HL-60/S4 treated with retinoic acid at 250 ng/mL for 4 days and 3 days (cell line): ENCODE measurements at regions not wholly inside any gene's neighbourhood (a gene's known extent, or its start where the extent isn't known, plus 50 kb on each side); places are given as distances from the start of the nearest gene placed in this dataset.
"Not testable (repeated sequence)": the region's sequence is repeated elsewhere in the genome, so short reads cannot be mapped to it uniquely, and the experiment has no call there.

ENCODE experiments used
- in situ Hi-C: fragments of 300-500 bp; cut with MboI; formaldehyde crosslinking; loops from 2 replicates; pipeline ENCODE4 v1.7.0; 2022; ENCODE audit warnings: low sequenced_read_pairs

- in situ Hi-C loops = not testable (repeated sequence)
Observed at GRCh38 chr5:164251781-164252180, 746.4 kb downstream of the MAT2B start.

DNA sequence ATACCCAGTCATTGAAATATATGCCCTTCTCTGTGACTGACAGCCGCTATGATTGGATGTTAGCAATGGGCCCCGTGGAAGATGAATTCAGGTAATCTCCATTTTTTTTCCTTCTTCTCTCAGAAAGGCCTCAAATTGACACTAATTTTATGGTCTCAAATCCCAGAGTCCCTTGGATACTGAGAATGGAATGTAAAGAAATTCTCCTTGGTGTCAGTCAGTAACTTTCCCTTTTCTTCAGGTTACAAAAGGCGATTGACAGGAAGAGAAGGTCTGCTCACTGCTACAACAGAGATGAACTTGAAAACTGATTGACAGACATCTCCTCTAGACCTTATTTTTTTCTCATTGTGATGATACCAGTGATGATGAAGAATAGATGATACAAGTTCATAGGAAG is 748.3 kb downstream of the MAT2B start:
- in situ Hi-C loops = no loop called here

GRCh38 chr5:164255598-164256213 is 750.3 kb downstream of the MAT2B start:
- in situ Hi-C loops = no loop called here

DNA sequence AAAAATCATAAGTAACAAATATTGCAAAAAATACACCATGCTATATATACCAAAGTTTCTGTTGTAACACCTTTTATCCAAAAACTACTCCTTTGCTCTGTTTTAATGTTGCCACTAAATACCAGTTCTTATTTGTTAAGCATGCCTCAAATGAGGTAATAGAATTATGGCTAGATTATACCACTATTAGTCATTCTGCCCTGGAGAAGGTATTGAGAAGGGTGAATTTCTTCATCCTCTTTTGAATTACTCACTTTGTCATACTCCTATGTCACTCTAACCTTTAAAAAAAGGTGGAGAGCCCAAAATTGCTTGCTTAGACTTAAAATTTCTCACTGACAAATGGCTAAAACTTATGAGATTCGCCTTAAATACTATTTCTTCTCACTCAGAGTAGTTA is 750.9 kb downstream of the MAT2B start:
- in situ Hi-C loops = no loop called here

GRCh38 chr5:164256954-164257353 is 751.5 kb downstream of the MAT2B start:
- in situ Hi-C loops = no loop called here

DNA sequence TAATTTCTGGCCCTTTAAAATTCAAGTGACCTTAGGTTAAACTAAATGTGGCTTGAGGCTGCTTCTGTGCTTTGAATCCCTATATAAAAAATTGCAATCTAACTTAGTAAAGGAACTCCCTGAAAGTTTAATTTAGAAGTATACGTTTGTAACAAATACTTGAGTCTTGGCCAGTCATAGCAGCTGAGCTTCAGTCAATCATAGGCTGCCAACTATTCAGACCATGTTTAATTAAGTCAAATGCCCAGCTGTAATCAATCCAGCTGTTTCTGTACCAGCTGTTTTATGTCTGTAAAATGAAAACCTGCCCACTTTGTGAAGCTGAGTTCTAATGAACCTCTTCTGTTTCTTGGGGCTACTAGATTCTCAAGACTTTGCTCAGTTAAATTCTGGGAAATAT is 760.1 kb downstream of the MAT2B start:
- in situ Hi-C loops = no loop called here

- in situ Hi-C loops = no loop called here
Observed at GRCh38 chr5:164266571-164266970, 761.2 kb downstream of the MAT2B start.

DNA sequence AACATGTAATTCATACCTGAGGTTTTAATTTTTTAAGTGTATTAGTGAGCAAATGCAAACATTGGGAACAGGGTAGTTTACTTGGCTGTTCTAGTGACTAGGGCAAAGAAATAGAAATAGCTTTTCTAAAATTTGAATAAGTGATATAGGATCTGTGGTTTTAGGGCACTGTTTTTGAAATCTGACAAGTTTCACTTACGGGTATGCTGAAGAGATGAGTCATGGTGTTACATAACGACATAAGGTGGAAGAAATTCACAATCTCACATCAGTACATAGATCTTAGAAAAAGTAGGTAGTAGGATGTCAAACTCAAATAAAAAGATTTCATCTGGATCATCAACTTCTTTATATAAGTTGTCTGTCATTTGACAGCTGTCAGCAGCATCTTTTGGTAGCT is 772.3 kb downstream of the MAT2B start:
- in situ Hi-C loops = no loop called here

DNA sequence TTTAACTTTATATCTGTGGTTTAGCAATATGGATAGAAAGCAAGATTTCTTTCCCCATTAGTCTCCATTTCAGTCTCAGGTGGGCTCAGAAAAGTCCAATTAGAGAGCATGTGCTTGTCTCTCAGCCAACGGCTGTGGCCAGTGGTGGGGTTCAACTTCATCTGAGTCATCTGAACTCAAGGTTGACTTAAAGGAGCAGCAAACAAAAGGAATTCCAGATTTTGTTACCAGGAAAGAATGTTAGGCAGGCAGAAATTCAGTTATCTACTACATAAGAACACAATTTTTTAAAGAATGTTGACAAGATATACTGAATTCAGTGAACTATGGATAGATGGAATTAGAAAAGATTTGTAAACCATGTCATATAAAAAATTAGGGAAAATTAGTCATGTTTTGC is 784.1 kb downstream of the MAT2B start:
- in situ Hi-C loops = no loop called here

DNA sequence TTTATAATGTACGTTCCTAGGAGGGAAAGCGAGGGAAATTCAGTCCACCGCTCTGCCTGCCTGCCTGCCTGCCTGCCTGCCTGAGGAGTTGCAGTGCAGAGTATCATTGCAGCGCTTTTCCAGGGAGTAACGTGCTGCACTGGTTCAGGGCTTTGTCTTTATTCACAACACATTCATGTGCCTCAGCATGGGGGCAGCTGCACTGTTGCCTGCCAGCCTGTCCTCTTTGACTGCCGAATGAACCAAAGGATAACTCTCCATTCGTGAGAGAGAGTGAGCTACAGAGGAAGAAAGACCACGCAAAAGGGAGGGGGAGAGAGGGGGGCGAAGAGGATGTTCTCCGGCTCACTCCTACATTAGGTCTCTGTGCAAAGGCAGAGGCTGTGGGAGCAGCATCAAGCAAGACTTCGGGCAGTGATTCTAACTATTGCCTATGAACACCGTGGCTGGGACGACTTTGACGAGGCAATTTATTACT is 791.2 kb downstream of the MAT2B start:
- in situ Hi-C loops = no loop called here

DNA sequence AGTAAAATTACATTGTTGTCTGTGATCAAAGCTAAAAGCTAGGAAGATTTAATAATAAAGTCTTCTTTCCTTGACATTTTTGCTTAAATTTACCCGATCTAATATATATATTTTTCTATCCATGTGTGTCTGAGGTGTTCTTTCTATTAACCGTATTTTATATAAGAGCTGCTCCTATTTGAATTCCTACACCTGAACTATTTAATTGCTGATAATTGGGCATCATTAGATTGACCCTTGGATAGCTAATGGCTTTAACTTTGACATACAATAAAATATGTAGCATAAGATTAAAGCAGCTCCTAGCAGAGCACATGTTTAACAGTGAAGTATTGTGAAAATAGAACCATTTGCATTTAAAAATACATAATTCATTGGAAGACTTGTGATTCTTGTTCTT is 792.7 kb downstream of the MAT2B start:
- in situ Hi-C loops = no loop called here

GRCh38 chr5:164300295-164300694 is 794.9 kb downstream of the MAT2B start:
- in situ Hi-C loops = no loop called here

DNA sequence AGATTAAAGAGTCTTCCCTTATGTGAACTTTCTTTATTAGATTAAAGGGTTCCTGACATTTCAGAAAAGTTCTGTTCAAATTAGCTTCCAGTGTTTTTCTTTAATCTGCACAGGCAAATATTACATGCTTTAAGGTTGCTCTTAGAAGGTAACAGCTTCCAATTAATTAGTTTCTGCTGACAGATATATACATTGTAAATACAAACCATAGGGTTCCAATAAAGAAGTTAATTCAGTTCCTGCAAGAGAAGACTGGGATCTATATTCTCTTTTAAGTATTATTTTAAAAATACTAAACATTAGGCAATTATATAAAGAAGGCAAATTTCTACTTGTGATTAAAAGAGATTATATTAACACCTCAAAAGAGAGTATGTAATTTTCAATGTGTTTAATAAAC is 795.7 kb downstream of the MAT2B start:
- in situ Hi-C loops = no loop called here

- in situ Hi-C loops = no loop called here
Observed at GRCh38 chr5:164301708-164302107, 796.3 kb downstream of the MAT2B start.

DNA sequence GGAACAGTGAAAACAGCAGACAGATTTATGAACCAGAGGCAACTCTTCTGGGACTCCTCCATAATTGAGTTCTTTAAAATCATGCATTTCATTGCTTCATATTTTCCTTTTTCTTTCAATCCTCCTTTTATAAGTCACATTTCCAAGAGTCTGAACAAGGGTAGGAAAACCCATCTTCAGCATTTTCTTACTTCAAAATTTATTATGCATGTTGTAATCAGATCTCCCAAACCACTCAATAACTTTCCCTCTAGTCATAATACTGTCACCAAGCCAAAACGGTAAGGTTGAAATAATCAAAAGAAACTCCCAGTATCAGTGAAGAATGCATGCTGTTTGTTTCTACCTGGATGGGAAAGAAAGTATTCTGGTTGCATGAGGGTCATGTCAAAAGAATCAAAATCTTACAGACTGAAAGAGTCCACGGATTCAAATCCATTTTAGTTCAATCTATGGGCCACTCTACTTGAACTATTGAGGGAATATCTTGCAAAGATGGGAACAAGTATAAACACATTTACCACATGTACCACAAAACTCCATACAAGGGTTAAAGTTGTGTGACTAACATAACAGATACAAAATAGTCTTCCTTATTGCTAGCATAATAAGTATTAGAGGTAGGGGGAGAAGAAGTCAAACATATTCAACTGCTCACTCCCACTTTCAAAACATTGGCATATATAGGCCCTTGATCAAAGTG is 797.3 kb downstream of the MAT2B start:
- in situ Hi-C loops = no loop called here

- in situ Hi-C loops = no loop called here
Observed at GRCh38 chr5:164303646-164304215, 798.3 kb downstream of the MAT2B start.

DNA sequence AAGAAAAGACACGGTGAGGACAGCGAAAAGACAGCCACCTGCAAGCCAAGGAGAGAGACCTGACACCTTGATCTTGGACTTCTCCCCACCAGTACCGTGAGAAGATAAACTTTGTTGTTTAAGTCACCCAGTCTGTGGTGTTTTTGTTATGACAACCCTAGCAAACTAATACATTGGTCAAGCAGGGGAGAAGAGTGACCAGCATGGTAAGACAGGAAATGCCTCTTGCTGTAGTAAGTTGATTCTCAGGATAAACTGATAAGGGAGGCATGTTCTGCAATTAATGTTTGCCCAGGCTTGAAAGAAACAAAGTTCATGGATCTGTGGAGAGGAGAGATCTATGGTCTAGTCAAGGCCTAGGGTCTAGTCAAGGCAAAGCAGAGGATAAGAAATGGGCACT is 801.2 kb downstream of the MAT2B start:
- in situ Hi-C loops = no loop called here

DNA sequence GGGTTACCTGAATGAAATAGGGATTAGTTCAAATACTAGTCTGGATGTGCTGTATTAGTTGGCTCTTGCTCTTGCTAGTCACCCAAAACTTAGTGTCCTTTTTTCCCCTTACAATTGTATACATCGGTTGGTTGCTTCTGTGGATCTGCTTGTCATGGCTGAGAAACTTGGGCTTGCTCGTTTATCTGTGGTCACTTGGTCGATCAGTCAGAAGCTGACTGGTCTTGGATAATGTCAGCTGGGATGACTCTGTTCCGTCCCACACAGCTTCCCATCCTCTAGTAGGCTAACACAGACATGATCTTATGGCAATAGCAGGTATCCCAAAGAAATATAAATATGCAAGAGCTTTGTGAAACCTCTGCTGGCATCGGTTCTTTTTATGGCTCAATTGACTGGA is 807.4 kb downstream of the MAT2B start:
- in situ Hi-C loops = no loop called here

DNA sequence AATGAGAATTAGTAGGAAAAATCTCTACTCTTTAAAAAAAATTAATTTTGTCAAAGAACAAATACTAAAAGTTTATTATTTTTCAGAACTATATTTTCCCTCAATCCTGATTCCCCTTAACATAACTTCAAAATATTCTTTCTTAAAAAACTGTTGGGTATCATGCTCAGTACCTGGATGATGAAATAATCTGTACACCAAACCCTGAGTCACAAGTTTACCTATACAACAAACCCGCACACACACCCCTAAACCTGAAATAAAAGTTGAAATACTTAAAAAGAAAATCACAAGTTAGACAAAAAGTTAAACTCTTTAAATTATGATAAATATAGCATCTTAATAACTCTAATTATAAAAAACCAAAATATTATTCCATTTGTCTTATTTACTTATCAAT is 812.3 kb downstream of the MAT2B start:
- in situ Hi-C loops = no loop called here

DNA sequence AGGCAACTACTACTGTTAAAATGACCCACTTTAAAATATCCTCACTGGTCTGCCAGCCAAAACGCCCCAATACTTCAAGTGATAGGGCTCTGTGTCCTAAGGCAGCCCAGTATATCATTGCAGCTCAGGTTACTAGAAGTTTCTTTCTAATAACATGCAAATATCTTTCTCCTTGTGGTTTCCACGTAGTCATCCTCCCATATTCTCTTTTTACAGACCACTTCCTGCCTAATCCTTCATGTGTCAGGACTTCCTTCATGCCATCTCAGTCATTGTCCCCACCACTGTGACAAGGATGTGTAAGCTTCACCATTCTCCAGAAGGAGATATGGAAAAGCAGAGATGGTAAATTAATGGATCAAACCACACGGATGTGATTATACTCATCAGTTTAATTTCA is 813.7 kb downstream of the MAT2B start:
- in situ Hi-C loops = no loop called here

GRCh38 chr5:164324239-164324638 is 818.8 kb downstream of the MAT2B start:
- in situ Hi-C loops = no loop called here

- in situ Hi-C loops = no loop called here
Observed at GRCh38 chr5:164326219-164326618, 820.8 kb downstream of the MAT2B start.
